Panc1 (cell line): ENCODE measurements at regions not wholly inside any gene's neighbourhood (a gene's known extent, or its start where the extent isn't known, plus 50 kb on each side); places are given as distances from the start of the nearest gene placed in this dataset.

Experiments
- ATAC-seq: fragments of 200-7000 bp; cut with Tn5 transposase; 2 replicates; pipeline ENCODE4 v1.9.1; 2020; ENCODE audit warnings: mild to moderate bottlenecking, moderate library complexity
- BruUV-seq: library from RNA; stranded (reverse); fragments of 400-500 nt; replicated peaks from 2 replicates; lab custom pipeline; 2021; lab: Mats Ljungman, UMichigan
- CTCF ChIA-PET: fragments of 300-600 bp; sonication (Branson Sonifier 250); formaldehyde crosslinking; loops from one replicate; lab custom pipeline; 2022; ENCODE audit warnings: antibody characterized with exemption; lab: Charles Lee
- POLR2A ChIA-PET: fragments of 300-600 bp; sonication (Branson Sonifier 250); formaldehyde crosslinking; loops from one replicate; lab custom pipeline; 2022; ENCODE audit warnings: antibody characterized with exemption; lab: Charles Lee
- DNase-seq: peaks from one replicate; pipeline ENCODE4 v3.0.0-alpha.2; 2010; ENCODE audit warnings: low read depth, low spot score
- H3K27ac ChIP-seq: 2 replicates; pipeline ENCODE4 v1.5.1; 2011; ENCODE audit warnings: mild to moderate bottlenecking, low read length, inconsistent platforms
- H3K27me3 ChIP-seq: fragments of 200-500 bp; sonication (Bioruptor generic); 2 replicates; pipeline ENCODE4 v1.6.0; 2014; ENCODE audit warnings: low read length, inconsistent platforms; ENCODE audit not compliant: control insufficient read depth, insufficient read depth
- H3K36me3 ChIP-seq: fragments of 200-500 bp; sonication (Bioruptor generic); 2 replicates; pipeline ENCODE4 v1.5.1; 2014; ENCODE audit warnings: inconsistent platforms, mild to moderate bottlenecking, low read length, moderate library complexity; ENCODE audit not compliant: control insufficient read depth, insufficient read depth
- H3K4me1 ChIP-seq: 2 replicates; pipeline ENCODE4 v1.5.1; 2011; ENCODE audit warnings: inconsistent platforms, mild to moderate bottlenecking, low read length, moderate library complexity; ENCODE audit not compliant: control insufficient read depth, insufficient read depth
- H3K4me3 ChIP-seq, 2 experiments: 2 replicates each; pipeline ENCODE4 v1.5.1; 2011 to 2012; ENCODE audit warnings: low read depth in 2 of 2, low read length in 2 of 2, mild to moderate bottlenecking in 2 of 2, inconsistent platforms in 1 of 2, moderate library complexity in 1 of 2
- H3K9me3 ChIP-seq: fragments of 200-500 bp; sonication (Bioruptor generic); 2 replicates; pipeline ENCODE4 v1.5.1; 2014; ENCODE audit warnings: low read depth, mild to moderate bottlenecking, inconsistent platforms, low read length, moderate library complexity; ENCODE audit not compliant: control insufficient read depth, insufficient read depth
- POLR2AphosphoS5 ChIP-seq: IDR thresholded peaks from 2 replicates; pipeline ENCODE4 v1.6.1; 2012; ENCODE audit warnings: mild to moderate bottlenecking, low read depth, low read length, moderate library complexity
- SIN3A ChIP-seq: IDR thresholded peaks from 2 replicates; pipeline ENCODE4 v1.6.1; 2012; ENCODE audit warnings: low read depth, mild to moderate bottlenecking, low read length, moderate library complexity, borderline replicate concordance; ENCODE audit not compliant: insufficient read depth
- TCF7L2 ChIP-seq: IDR thresholded peaks from 2 replicates; pipeline ENCODE4 v1.6.1; 2011; ENCODE audit warnings: mild to moderate bottlenecking, low read depth, low read length, inconsistent platforms
- in situ Hi-C: cut with HindIII; loops from 2 replicates; pipeline ENCODE4 v1.10.0; 2016; ENCODE audit warnings: low sequenced_read_pairs, low pct_unique_long_range_greater_than_20kb
- intact Hi-C: fragments of 100-400 bp; cut with micrococcal nuclease; formaldehyde crosslinking; loops from one replicate; pipeline ENCODE4 v1.10.0; 2022; ENCODE audit not compliant: unreplicated experiment
- TF ChIP-seq, protein P1 (sequence below), 2 experiments: IDR thresholded peaks; 2 replicates each; pipeline ENCODE4 v1.6.1; 2011 to 2012; ENCODE audit warnings: low read depth in 2 of 2, control low read depth in 1 of 2, low read length in 1 of 2, mild to moderate bottlenecking in 1 of 2, moderate library complexity in 1 of 2; ENCODE audit not compliant: insufficient read depth in 1 of 2
- TF ChIP-seq, protein P2 (sequence below): fragments of 450-650 bp; IDR thresholded peaks from 2 replicates; pipeline ENCODE4 v1.5.1; 2017; ENCODE audit warnings: mild to moderate bottlenecking

DNA sequence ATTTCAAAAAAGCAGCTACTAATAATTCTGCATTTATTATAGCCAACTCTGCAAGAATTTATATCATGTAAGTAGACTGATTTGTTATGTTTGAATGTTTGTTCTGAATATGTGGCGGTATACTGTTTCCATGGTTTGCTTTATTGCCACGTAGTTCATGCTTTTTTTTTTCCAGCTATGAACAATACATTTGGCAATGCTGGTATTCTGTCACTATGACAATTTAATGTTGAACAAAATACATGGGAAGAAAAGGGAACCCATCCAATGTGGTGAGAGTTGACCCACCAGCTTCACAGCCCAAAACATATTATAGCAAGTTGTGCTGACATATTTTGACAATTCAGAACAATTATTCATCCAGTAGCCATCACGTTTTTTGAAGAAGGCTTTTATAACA, 145.6 kb downstream of the CCDC71L start:
- ChIA-PET CTCF (no interaction called here), POLR2A (no interaction called here)
- Histone ChIP-seq H3K27me3 (peaks cover 2% of the 10 kb centered on the region; the same call in 1 of the 2 replicates), H3K36me3 (no peaks in the 10 kb centered on the region), H3K4me1 (no peaks in the 10 kb centered on the region), H3K9me3 (no peaks in the 10 kb centered on the region), H3K27ac (no peak overlapping the region), H3K4me3 (no peak overlapping the region)
- intact Hi-C loops (no loop called here), in situ Hi-C loops (no loop called here)
- DNase-seq = no peak
- TF ChIP-seq, protein P1, sequence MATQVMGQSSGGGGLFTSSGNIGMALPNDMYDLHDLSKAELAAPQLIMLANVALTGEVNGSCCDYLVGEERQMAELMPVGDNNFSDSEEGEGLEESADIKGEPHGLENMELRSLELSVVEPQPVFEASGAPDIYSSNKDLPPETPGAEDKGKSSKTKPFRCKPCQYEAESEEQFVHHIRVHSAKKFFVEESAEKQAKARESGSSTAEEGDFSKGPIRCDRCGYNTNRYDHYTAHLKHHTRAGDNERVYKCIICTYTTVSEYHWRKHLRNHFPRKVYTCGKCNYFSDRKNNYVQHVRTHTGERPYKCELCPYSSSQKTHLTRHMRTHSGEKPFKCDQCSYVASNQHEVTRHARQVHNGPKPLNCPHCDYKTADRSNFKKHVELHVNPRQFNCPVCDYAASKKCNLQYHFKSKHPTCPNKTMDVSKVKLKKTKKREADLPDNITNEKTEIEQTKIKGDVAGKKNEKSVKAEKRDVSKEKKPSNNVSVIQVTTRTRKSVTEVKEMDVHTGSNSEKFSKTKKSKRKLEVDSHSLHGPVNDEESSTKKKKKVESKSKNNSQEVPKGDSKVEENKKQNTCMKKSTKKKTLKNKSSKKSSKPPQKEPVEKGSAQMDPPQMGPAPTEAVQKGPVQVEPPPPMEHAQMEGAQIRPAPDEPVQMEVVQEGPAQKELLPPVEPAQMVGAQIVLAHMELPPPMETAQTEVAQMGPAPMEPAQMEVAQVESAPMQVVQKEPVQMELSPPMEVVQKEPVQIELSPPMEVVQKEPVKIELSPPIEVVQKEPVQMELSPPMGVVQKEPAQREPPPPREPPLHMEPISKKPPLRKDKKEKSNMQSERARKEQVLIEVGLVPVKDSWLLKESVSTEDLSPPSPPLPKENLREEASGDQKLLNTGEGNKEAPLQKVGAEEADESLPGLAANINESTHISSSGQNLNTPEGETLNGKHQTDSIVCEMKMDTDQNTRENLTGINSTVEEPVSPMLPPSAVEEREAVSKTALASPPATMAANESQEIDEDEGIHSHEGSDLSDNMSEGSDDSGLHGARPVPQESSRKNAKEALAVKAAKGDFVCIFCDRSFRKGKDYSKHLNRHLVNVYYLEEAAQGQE (IDR thresholded peaks at IDR 0.05; ENCODE audit: insufficient read depth in 1 of 2, low read depth in 2 of 2, low read length in 1 of 2) = no peak
- TF ChIP-seq POLR2AphosphoS5 (no peak), TCF7L2 (no peak), SIN3A (no peak)
- TF ChIP-seq, protein P2, sequence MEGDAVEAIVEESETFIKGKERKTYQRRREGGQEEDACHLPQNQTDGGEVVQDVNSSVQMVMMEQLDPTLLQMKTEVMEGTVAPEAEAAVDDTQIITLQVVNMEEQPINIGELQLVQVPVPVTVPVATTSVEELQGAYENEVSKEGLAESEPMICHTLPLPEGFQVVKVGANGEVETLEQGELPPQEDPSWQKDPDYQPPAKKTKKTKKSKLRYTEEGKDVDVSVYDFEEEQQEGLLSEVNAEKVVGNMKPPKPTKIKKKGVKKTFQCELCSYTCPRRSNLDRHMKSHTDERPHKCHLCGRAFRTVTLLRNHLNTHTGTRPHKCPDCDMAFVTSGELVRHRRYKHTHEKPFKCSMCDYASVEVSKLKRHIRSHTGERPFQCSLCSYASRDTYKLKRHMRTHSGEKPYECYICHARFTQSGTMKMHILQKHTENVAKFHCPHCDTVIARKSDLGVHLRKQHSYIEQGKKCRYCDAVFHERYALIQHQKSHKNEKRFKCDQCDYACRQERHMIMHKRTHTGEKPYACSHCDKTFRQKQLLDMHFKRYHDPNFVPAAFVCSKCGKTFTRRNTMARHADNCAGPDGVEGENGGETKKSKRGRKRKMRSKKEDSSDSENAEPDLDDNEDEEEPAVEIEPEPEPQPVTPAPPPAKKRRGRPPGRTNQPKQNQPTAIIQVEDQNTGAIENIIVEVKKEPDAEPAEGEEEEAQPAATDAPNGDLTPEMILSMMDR = no peak
- ATAC-seq = no peak
- no TSS peak for BruUV-seq

DNA sequence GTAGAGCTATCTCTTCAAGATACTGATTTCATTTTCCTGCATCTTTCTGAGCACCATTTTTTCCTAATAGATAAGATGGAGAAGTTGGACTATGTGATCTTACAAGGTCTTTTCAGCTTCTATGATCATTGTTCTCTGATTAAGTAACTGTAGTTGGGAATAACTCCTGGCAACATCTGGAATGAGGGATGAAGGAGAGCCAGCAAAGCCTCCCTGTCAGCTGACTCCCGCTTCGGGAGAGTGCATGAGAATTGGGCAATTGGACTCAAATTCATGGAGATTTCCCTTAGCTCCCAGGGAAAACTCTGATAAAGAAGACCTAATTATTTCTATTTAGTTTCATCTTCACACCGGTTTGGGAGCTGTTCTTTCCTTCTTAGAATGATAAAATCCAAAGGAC, 146.1 kb downstream of the CCDC71L start:
- TF ChIP-seq POLR2AphosphoS5 = no peak
- TF ChIP-seq TCF7L2 = no peak
- TF ChIP-seq SIN3A = no peak
- TF ChIP-seq, protein P2 = no peak
- TF ChIP-seq, protein P1 (IDR thresholded peaks at IDR 0.05; ENCODE audit: insufficient read depth in 1 of 2, low read depth in 2 of 2, low read length in 1 of 2) = no peak
- 0 out of 2 replicates have a peak, but pooled peaks cover 2% of the 10 kb centered on the region for H3K27me3 ChIP-seq
- no peak overlapping the region for H3K27ac ChIP-seq
- no peaks in the 10 kb centered on the region for H3K36me3 ChIP-seq
- no peak for ATAC-seq
- ChIA-PET CTCF (no interaction called here), POLR2A (no interaction called here)
- H3K4me1 ChIP-seq = no peaks in the 10 kb centered on the region
- intact Hi-C loops (no loop called here), in situ Hi-C loops (no loop called here)
- no peak overlapping the region for H3K4me3 ChIP-seq
- H3K9me3 ChIP-seq = no peaks in the 10 kb centered on the region
- BruUV-seq = no TSS peak
- DNase-seq = no peak
